Germinal center (tissue), 1 donor: ENCODE measurements at regions not wholly inside any gene's neighbourhood (a gene's known extent, or its start where the extent isn't known, plus 50 kb on each side); places are given as distances from the start of the nearest gene placed in this dataset.

Experiments
- DNase-seq: peaks from one replicate; pipeline ENCODE4 v3.0.0; 2012; ENCODE audit warnings: mixed read lengths, low spot score

DNA sequence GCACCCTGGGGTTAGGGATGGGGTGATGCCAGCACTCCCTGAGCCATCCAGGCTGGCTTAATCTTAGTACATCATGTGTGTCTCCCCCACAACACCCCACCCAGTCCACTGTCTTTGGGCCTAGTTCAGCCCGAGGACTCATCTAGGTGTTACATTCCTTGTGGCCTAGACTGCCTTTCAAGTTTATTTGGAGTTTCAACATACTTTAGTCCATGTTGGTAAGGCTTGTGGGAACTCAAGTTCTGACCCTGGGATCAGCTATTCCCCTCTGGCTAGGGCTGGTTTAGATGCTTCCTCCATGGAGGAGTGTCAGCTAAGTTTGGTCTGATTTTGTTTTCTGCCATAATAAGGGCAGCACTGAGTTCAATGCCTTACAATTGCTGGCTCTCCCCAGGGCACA is 302.4 kb downstream of the SMARCA2 start:
- no peak for DNase-seq

DNA sequence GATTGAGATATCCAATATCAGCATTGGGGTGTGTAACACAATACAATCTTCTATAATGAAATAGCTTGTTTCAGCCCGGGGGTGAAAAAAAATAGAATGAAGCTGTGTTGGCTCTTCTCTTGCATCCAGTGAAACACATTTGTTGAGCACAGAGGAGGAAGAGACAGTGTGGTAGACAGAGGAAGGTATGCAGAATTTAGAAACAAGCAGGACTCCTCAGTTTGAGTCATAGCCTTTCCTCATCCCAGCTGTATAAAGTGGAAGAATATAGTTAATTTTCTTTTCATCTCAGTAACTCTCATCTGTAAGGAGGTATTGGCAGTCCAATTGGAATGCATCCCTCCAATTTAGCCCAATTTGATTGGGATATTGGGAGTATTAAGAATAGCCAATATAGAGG is 302.2 kb upstream of the VLDLR start:
- no peak for DNase-seq

DNA sequence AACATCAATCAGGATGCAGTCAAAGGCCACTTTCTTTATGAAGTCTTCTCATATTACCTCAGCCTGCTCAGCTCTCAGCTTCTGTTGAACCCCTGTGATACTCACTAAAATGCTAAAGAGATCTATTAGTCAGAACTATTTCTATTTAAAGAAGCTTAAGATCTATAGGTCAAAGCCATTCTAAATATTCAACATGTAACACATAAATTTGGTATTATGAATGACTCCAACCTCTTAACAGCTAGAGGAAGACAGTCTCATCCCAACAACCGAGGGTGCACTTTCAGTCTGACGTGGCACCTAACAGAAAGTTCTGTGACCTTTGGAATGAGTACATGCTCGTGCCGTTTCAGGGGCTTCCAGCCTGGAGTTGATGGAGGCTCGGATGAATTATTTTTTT is 301.5 kb upstream of the VLDLR start:
- no peak for DNase-seq

DNA sequence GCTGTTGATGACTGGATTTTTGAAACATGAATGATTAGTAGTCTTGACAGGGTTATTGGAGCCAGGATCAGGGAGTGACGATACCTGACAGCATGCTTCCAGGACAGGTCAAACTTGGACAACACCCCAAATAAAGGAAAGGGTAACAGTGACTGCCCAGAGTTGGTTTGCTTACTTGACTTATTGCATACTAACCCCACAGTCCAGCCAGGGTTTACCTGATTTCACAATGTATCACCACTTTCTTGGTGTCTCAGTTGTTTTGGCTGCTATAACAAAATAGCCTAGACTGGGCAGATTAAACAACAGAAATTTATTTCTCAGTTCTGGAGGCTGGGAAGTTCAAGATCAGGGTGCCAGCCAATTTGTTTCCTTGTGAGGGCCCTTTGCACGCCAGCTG is 301.0 kb upstream of the VLDLR start:
- DNase-seq, result no peak

DNA sequence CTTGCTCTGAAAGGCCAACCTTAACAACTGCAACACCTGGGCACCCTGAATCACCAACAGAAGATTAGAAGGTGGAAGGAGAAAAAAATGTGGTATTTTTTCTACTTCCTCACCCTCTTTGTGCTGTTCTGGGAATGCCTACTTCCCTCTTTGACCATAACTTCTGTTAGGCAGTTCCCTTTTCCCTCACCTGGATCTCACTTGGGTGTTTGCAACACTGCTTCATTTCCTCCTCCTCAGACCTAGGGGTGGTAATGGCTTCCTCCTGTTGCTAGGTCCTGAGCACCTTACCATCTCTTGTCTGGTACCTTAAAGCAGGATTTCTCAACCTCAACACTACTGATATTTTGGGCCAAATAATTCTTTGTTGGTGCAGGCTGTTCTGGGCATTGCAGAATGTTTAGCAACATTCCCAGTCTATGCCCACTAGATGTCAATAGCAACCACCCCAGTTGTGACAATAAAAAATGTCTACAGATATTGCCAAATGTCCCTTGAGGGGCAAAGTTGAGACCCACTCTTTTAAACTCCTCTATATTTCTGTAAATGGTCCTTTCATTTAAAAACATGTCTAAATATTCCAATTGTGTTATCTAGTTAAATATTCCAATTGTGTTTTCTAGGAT is 300.0 kb upstream of the VLDLR start:
- DNase-seq, result no peak

DNA sequence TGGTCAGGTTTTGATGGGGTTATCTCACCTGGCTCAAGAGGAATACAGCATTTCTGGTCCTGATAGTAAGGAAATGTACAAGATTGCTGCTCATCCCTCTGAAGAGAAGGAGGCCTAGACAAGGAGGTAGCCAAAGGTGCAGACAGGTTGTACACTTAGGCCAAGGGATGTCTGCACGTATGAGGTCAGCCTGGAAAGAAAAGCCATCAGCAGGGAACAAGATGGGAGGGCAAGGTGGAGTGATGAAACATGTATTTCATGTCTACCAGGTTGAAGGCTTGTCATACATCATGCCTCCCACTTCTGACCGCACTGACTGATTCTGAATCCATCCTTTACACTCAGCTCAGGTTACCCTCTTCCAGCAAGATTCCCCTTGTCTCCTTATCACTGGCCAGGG is 296.8 kb upstream of the VLDLR start:
- no peak for DNase-seq

DNA sequence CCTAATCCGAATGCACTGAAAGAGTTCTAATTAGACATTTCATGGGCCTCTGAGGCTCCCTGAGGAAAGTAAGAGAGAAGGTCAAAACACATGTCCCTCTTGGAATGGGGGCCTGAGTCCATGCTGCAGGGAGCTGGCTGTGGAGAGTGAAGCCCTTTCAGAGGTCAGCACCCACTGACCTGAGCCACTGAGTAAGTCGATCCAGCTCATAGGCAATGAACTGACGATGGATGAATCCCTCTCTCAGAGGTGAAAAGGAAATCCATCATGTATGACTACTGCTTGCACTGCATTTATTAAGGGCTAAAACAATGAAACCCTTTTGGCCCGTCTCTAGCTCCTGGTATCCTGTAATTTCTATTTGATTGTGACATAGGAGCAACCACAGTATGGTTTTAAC is 288.9 kb upstream of the VLDLR start:
- DNase-seq, result no peak

DNA sequence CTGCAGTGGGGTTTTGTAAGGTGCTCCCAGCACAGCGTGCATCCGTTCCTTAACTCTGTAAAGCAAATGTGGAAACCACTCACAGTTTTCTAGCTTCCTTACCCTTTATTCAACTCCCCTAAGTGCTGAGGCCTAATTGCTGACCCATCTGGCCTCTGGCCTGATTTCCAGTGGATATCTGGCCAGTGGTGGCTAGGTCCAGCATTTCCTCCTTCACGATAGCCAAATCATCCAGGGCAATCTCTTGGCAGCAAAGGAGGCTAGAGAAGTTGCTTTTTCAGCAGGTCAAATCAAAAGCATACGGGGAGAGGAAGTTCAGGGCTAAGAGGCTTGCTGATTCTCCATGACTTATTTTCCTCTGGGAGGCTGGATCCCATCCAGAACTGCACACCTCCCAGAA is 286.3 kb upstream of the VLDLR start:
- DNase-seq, result no peak

DNA sequence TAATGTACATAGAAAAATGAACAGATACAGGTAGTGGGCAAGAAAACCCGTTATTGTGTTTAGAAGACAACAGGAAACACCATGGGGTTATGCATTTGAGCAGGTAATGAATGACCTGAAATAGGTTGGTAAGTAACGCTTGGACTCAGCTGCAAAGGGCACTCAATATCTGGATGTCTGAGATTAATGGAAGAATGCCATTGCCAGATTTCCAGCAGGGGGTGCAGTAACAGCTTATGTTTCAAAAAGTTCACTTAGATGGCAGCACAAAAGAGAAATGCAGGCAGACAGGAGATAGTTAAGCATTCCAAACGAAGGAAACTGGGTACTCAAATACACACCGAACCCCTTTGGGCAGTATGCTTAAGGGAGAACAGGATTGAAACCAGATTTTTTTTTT is 285.5 kb upstream of the VLDLR start:
- DNase-seq, result no peak

DNA sequence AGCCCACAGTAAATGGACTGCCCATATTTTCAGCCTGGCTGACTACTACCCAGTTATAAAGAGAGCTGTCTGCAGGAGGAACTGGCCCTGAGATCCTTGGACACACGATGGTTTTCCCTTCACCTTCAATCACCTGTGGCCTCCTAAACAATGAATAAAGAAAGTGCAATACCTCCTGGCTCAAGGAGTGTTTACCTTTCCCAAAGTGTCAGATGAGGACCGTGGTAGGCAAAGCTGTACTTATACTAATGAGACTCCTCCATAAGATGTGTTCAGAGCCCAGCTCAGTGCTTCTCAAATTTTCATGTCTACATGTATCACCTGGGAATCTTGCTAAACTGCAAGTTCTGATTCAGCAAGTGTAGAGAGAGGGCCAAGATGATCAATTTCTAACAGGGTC is 284.5 kb upstream of the VLDLR start:
- DNase-seq, result no peak

DNA sequence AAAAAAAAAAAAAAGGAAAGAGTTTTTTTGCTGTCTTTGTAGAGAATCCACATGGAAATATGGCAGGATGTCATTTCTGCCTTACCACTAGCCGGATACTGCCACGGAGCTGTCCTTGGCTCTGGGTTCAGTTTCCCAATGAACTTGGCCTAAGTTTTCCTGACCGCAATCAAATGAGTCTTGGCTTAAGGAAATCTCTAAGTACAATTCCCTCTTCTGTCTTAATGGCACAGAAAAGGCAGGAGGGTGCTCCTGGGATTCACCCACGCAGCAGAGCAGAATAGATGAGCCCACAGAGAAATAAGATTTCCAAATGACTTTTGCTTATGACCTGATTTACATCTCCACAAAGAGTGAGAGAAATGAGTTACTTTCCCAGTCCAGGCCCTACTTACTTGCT is 284.0 kb upstream of the VLDLR start:
- DNase-seq, result no peak

DNA sequence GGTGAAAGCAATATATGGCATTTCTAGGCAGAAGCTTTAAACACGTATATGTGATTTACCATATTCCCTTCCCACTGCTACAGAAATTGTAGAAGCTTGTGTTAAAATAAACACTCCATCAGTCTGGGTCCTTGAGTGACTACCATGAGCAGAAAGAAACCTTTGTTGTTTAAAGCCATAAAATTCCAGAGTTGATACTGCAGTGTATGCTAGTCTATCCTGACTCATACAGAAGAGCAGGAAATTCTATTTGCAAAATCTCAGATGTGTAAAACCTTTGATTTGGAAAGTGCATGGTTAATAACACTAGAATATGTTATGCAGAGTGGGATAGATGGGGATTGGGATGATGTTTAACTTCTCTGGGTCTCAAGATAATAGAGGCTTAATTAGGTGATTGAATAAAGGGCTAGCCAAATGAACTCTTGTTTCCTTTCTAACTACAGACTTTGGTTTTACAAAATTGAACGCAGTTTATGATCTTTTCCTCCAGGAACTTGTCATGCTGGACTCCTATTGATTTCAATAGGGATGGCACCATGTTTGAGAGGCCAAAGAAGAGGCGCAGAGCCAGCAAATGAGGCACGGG is 282.7 kb upstream of the VLDLR start:
- no peak for DNase-seq

DNA sequence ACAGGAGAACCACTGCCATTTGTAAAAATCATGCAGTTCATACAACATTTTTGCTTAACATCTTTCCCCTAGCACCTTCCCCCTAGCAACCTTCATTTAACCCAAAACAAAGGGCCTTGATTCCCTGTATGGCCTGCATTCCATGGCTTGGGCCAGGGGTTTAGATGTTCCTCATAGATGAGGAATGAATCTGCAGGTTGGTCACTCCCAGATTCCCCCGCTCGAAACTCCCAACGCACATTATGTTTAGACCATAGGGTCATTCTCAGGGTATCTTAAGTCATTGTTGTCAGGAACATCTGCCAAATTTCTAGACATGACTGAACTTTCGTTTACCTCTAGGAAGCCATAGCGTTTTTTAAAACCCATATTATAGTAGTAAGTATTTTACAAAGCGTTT is 282.2 kb upstream of the VLDLR start:
- DNase-seq, result no peak

DNA sequence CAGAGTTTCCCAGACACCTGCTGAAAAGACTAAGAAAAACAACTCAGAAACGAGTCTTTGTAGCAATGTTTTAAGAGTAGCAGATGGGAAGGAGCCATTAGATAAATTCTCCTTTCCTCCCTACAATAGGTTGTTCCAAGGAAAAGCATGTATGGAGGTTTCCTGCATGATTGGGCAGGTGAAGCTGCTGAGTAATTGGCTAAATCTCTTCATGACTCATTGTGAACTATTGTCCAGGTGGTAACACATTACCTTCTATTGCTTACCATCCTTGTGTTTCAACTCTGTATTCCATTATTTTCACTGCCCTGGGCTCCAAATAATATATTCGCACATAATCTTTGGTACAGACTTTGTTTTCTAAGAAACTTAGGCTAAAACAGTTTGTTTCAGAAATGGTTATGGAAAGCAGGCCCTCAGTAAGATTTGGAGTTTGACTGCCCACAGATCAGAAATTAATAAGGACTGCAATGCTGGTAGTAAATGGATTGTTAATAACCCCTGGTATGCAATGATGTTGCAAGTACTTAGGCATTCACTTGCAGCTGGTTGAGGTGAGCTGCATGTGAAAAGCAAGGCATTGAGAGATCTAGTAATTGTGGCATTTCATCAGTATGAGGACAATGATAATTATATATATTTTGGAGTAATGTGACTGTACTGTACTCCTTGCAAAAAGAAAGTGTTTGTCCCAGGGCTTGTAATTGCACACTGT is 281.4 kb upstream of the VLDLR start:
- DNase-seq, result no peak

DNA sequence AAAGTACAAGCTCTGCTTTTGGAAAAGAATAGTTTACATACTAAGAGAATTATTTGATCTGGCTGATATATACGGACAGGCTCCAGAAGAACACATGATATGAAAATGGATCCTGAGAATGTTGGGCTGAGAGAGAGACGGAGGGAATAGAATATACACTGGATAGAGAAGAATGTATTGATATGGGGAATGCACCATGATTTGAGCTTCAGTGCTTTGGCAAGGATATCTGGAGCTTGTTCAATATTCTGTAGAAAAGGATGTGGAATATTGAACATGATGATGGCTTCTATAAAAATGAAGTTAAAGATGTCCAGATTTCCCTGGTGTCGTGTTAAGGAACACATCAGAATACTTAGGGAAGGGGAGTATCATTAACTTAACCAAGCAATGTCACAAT is 280.5 kb upstream of the VLDLR start:
- DNase-seq, result no peak

DNA sequence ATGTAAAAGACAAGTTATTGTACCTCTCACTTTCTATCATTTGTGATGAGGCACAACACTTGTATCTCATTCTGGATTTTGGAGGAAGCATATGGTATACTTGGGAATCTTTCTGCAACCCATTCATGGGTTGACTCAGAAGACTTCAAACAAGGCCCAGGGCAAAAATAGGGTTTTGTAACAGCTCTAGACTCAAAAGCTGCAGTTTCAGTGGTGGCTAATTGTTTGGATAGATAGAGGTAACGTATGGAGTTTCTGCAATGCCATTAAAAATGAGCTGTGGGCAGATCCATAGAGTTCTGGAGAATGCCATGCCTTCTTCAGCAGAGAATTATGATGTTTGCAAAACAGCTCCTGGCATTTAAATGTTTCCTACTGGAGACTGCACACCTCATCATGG is 279.6 kb upstream of the VLDLR start:
- DNase-seq, result no peak

DNA sequence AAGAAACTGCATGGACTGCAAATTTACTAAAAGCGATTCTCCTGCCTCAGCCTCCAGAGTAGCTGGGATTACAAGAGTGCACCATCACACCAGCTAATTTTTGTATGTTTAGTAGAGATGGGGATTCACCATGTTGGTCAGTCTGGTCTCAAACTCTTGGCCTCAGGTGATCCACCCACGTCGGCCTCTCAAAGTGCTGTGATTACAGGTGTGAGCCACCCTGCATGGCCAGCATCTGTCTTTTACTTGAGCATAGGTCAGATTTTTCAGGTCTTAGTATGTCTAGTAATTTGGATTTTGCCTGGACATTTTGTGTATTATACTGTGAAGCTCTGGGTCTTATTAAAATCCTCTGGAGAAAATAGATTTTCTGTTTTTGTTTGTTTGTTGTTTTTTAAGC is 277.8 kb upstream of the VLDLR start:
- no peak for DNase-seq

DNA sequence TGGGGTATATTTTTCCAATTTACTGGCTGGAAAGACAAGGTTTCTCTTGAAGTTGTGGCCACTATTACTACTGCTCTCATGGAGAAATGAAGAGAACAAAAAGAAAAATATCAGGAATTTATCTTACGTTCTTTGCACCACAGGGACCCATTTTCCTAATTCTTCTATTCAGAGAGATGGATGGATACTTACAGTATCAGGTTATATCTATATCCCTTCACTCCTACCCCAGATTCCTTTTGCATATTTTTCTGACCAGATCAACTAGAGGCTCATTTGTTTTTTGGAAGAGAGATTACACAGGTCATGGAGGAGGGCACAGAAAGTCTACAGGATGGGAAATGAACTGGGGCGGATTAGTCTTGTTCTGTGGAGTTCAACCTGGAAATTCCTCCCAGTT is 277.2 kb upstream of the VLDLR start:
- DNase-seq, result no peak

DNA sequence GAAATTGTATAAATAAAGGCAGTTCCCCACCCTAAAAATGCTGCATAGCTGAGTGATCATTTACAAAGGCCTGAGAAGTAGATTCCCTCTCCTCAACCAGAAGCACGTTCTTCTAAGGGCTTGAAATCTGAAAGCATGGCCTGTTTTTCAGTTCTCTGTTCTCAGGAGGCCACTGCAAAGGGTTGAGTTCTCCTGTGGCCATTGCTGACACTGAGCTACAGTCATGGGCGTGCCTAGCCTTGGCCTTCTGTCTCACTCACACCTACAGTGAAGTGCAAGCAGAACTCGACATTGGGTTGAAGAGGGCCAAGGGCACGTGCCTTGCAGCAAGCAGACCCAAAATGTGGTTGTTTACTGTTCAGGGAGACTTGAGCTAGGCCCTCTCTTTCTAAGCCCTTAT is 276.6 kb upstream of the VLDLR start:
- DNase-seq, result no peak

DNA sequence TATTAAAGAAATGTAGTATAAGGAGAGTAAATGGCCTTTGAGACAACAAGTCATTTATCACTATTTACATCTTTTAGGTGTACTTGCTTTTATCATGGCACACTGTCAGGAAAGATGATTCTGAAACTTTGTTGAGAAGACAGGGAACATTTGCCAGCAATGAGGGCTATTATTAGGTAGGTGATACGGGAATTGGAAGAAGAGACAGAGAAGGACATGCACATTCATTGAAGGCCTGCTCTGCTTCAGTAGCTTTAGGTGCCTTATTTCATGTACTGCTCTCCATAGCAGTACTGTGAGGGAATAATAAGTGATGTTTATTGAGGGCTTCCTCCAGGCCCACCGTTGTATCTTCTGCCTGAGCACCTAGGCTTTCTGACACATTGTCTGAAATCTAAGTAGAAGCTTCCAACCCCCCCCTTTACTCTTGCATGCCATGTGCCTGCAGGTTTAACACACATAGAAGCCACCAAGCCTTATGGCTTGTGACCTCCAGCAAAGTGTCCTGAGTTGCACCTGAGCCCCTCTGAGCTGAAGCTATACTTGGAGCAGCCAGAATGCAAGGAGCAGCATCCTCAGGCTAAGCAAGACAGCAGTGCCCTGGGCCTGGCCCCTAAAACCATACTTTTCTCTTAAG is 275.2 kb upstream of the VLDLR start:
- DNase-seq, result no peak

DNA sequence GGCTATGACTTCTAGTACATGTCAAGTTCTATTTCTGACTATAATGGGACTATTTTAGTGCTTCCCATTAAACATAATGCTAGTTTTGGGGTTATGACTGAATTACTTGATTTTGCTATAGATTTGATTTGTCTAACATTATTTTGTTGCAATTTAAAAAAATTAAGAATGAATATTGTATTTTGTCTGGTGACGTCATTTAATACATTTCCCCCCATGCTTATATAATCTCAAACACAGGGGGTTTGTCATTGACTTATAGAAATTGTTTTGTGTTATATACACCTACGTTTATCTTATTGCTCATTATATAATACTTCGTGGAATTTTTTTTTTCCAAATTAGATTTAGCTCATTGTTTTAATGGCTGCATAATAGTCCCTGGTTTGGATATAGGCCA is 270.3 kb upstream of the VLDLR start:
- DNase-seq, result no peak

DNA sequence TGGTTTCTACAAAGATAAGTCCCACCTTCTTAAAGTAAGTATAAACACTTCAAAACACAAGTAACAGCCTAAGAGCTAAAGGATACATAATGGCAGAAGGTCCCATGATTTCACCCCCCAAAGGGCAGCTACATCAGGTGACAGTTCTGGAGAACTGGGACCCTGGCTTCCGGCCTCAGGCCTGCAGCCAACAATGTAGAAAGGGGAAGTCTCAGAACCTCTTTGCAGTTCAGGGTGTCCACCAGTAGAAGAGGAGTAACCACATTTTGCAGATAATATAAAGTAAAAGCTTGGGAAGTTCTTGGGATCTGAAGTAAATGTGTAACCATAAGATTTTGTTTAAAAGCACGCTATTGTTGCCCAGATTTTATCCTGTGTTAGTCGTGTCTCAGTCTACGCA is 267.4 kb upstream of the VLDLR start:
- DNase-seq, result no peak
